KG1 (cell line): ENCODE measurements at regions not wholly inside any gene's neighbourhood (a gene's known extent, or its start where the extent isn't known, plus 50 kb on each side); places are given as distances from the start of the nearest gene placed in this dataset.

Experiments used
- DNase-seq: peaks from one replicate; lab custom pipeline; 2025; lab: John Stamatoyannopoulos, UW

DNA sequence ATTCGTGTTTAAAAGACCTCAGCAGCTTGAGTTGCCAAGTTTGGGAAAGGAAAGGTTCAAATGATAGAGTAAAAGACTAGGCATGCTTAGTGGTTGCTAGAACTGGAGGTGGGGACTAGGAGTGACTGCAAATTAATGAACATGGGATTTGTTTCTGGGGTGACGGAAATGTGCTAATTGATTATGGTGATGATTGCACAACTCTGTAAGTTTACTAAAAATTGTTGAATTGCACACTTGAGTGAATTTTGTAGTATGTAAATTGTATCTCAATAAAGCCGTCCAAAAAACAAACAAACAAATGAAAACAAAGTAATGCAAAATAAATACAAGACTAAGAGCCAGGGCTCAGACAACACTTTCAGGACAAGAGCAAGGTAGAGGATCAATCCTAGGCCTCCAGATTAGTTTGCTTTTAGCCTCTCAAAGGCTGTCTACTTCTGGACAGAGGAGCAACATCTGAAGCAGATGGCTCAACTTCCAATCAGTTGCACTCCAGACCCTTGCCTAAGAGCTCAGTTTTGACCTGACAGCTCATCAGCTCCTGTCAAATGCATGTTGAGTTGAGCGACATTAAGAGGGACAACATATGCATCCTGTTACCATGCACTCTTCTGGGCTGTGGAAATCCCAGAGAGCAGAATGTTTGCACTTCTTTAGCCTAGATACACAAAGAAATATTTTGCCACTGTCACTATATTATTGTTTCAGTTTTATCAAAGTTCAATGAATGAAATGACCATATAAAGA, 111.2 kb upstream of the ASIC2 start:
- no peak for DNase-seq

DNA sequence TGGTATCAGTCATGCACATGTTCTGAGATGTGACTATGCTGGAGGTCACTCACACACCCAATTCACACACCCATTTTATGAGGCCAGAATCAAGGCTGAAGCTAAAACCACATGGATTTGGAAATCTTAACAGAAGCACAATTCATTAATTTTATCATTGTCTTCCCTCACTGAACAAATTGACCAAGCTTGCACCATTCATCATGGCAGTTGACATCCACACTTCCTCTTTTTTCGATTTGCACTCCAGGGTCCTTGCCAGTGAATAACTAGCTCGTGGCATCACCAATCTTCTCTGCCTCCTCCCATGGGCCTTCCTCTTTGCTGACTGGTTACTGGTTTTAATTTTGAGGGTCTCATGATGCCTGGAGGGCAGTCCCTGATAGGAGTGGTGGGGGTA, 123.0 kb upstream of the ASIC2 start:
- DNase-seq: no peak

DNA sequence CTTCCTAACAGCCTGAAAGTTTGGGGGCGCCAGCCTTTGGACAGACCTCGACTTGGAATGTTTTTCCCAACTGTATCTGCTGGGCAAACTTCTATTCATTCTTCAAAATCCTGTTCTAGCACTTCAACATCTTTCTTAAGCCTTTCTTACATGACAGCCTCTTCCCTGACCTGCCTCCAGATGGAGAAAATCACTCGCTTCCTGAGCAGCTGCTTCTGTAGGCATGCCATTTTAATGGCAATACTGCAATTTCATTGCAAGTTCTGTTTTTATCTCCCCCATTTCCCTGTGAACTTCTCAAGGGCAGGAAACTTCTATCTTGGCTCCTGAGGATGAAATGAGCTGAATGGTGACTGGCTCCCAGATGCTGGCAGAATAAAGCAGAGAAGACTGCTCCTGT, 128.8 kb upstream of the ASIC2 start:
- no peak for DNase-seq

DNA sequence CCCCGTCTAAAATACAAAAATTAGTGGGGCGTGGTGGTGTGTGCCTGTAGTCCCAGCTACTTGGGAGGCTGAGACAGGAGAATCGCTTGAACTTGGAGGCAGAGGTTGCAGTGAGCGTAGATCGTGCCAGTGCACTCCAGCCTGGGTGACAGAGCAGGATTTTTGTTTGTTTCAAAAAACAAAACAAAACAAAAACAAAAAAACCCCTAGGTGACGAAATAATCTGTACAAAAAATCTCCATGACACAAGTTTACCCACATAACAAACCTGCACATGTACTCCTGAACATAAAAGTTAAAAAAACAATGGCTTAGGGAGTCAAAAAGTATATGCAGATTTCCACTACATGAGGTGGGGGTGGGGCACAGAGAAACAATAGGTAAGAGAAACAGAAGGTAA, 140.5 kb upstream of the ASIC2 start:
- DNase-seq: no peak

DNA sequence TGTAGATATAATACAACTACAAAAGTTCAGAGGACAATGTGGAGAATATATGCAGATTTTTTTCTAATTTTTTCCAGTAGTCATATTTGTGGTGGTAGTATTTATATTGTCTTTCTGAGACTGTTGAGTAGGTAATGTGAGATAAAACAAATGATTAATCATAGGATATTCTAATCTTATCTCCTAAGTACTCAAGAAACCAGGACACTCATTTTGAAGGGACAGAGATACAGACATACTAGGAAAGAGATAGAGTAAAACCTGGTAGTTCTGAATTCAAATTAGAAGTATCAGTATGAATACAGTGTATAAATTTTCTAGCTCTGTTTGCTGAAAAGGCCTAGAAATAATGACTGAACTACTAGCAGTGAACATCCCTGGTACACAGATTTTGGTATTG, 141.7 kb upstream of the ASIC2 start:
- DNase-seq: no peak

DNA sequence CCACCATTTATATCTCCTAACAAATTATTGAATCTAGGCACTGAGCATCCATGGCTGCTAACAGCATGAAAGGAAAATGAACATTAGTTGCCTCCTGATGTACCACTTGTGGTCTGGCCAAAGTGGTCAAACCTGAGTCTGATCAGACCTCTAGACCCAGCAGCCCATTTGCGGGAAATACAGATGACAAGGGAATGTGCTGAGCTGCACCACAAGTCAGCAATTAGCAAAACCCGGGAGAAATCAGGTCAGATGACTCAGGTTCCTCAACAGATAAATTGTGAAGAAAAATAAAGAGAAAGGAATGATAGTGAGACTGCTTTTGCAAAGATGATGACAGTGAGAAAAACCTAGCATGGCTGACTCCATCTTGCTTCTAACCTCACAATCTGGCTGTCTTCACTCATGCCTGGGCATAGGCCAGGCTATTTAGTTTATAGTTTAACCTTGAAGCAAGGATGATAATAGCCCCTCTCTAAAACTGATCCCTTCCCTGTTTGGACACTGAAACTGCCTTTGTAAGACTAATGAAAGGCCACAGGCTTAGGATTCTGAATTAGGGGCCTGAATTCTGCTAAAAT, 142.7 kb upstream of the ASIC2 start:
- no peak for DNase-seq

DNA sequence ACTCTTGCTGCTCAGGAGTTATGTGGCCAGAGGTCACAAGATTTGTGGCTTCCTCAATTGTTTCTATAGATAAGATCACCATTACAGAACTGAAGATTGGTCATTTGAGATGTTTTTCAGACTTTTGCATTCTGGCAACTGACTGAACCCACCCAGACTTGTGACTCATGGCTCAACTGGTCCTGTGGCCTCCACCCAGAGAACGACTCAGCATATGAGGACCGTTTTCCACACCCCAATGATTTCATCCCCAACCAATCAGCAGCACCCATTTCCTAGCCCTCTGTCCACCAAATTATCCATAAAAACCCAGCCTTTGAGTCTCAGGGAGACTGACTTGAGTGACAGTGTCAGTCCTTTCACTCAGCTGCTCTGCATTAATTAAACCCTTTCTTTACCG, 143.2 kb upstream of the ASIC2 start:
- no peak for DNase-seq

DNA sequence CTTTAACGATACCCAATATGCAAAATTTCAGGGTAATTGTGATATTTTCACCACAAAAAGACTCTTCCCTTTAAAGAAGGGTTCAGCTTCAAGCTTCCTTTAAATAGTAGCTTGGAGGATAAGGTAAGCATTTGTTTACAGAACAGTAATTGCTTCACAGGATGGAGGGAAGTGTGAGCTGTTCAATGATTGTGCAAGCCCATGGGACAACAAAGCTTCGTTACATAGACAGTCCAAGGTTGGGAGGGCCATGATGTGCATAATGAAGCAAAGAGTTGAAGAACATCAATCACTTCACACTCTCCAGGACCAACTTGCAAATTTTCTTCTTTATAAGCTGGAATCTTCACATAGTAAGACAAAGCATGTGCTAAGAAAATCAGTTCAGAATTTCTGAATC, 145.0 kb upstream of the ASIC2 start:
- no peak for DNase-seq

DNA sequence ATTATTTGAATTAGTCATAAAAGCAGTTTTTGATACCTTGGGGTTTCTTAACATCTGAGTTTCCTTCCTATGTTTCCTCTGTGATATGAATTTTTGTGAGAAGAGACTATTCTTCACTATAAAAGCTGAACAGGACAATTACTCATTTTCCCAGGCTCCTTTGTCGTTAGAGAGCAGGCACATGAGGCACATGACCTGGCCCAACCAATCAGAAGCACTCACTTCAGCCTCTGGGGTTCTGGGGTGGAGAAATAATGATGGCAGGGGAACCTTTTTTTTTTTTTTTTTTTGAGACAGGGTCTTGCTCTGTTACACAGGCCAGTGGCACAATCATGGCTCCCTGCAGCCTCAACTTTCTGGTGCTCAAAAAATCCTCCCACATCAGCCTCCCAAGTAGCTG, 145.5 kb upstream of the ASIC2 start:
- DNase-seq: no peak

DNA sequence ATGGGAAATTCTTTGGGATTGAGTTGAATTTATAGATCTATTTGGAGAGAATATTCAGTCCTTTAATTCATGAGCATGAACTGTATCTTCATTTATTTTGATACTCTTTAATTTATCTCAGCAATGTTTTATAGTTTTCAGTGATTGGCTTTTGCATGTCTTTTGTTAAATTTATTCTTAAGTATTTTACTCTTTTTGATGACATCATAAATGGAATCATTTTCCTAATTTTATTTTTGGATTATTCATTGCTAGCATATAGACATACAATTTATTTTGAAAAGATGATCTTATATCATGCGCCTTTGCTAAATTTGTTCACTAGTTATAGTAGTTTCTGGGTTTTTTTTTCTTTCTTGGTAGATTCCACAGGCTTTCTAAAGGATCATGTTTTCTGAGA, 149.2 kb upstream of the ASIC2 start:
- DNase-seq: no peak

DNA sequence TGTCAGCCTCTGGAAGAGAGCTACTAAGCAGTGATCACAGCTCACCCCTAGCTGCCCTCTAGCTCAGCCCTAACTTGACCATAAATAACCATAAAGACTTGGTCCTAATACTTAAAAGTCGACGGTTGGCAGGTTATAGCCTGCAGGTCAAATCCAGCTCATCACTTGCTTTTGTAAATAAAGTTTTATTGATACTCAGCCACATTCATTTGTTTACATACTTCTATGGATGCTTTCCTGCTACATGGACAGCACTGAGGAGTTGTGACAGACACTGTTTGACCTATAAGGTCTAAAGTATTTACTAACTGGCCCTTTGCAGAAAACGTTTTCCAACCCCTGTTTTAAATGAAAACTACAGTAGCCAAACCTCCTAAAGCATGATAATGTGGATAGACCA, 151.6 kb upstream of the ASIC2 start:
- DNase-seq: no peak

DNA sequence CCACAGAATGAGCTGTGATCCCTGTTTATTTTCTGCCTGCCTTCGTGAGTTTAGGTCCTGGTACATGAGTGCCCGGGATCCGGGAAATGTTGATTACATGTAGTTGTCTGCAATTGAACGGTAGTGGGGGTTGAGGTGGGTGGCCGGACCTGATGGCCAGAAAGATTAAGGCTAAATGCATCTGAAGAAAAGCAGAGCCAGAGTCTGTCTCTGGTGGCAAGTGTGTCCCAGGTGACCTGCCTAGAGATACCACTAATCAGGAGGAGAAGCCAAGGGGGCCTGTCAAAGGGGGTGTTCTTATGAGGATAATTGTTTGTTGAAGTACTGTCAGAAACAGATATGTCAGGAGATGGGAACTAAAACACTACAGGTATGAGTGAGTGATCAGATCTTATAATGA, 154.0 kb upstream of the ASIC2 start:
- DNase-seq: no peak

DNA sequence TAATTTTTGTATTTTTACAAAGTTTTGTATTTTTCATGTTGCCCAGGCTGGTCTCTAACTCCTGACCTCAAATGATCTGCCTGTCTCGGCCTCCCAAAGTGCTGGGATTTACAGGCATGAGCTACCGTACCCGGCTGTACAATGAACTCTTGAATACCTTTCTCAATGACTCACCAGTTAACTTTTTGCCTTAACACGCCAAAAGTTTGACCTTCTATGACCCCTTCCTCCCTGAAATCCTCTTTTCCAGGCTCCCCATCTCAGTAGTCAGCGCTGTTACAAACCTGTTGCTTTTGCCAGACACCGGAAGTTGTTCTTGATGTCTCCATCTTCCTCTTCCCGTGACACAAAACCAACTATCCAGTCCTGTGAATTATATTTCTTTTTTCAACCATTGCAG, 158.1 kb upstream of the ASIC2 start:
- DNase-seq: no peak

DNA sequence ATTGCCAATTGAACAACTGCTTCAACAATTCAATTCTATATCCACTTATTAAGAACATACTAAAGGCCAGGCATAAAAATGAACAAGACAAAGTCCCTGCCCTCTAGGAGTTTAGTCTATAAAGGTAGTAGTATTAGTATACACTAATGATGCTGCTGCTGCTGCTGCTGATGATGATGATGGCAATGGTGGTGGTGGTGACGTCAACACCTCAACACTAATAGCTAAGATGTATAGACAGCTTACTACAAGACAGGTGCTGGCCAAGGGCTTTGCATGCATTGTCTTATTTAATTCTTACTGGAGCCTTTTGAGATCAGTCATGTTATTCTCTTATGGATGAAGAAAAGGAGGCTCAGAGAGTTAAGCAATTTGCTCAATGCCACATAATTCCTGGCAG, 164.4 kb upstream of the ASIC2 start:
- no peak for DNase-seq

DNA sequence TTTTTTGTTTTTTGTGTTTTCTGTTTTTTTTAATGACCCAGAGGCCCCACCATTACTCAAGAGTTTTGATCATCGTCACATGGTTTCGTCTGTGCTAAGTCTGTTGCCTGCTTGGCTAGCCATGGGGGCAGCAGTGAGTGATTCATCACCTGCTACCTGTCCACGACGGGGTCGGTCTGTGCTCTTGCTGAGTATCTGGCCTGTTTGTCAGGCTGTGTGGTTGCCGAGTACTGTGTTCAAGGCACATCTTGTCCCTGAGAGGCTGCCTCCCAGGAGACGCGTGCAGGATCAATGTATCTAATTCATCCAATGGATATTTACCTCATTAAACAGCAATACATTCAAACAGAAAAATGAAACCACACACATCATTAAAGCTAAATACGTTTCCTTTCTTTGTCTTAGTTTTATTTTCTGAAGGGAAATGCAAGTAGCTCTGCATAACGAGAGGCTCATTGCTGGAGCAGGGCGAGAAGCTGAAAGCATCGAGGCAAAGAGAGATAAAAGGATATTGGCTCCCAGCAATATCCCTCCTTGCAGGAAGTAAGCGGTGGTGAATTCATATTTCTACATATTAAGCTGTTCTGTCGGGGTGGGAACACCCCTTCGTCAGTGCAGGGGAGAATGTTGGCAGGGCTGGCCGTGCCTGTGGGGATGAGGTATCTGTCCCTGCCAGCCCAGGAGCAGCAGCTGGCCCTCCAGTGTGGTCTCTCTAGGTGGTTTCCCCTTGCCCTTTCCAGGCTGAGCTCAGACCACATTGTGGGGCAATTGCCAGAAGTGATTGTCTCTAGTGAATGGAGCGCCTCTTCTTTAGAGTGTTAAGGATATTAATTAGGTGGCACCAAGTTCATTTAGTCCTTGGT, 166.2 kb upstream of the ASIC2 start:
- no peak for DNase-seq

DNA sequence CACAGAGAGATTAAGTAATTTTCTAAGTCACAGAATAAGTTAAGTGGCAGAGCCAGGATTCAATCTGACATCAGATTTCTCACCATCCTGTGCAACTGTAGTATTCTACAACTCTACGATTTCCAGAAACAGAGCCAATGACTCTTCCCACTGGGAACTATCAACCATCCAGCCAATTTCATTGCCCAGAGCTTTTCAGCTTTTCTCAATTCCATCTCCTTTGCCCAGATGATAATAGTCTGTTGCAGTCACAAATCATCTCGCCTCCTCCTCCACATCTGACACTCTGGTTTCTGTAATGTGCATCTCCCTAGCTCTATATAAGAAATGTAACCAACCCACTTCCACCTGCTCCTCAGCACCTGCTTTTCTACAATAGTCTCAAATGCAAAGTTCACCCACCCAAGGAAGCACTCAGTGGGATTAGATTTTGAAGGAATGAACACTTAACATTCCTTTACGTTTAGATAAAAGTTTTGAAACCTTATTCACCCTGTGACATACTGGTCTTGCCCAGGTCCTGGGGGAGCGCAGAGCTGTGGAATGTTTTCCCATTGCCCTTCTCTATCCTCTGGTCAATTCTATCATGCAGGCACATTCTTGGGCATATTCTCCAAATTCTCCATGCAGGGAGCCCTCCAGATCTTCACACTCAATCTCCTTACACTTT, 167.8 kb upstream of the ASIC2 start:
- no peak for DNase-seq

DNA sequence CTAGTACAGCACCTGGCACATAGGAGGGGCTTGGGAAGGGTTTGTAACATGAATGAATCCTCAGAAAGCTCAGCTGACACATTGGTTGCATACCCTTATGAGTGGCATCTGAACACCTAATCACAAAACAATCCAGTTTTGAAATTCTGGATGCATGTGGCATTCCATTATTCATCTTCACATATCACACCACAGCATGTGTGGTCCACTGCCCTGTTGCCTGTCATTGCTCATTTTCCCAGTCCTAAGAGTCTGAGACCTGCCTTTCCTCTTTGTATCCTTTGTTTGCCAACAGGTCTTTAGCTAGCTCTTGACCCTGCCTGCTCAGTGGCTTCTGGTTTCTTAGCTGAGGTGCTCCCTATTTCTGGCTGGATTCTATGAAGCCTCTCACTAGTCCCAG, 170.8 kb upstream of the ASIC2 start:
- no peak for DNase-seq

DNA sequence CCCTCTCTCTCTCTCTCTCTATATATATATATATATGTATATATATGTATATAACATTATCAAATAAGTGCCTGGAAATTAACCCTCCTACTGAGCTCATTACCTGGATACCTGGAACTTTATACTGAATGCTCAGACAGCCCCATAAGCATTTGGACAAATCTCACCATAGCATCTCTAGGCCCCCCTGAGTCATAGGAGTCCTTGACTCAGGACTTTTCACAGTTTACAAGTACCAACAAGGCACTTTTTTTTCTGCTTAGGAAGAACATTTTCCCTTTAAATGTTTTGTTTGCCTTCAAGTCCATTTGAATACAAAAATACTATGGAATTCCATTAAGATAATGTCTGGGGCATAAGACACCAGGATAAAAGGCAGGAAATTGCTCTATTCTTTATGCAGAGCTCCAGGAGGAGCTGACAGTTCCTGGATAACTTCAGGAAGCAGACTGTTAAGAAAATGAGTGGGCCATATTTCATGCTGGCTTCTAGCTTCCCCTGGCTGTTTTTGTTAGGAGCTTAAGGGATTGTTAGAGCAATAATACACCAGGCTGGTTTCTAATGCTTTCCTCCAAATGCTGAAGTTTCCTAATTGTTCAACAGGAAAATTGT, 171.7 kb upstream of the ASIC2 start:
- no peak for DNase-seq

DNA sequence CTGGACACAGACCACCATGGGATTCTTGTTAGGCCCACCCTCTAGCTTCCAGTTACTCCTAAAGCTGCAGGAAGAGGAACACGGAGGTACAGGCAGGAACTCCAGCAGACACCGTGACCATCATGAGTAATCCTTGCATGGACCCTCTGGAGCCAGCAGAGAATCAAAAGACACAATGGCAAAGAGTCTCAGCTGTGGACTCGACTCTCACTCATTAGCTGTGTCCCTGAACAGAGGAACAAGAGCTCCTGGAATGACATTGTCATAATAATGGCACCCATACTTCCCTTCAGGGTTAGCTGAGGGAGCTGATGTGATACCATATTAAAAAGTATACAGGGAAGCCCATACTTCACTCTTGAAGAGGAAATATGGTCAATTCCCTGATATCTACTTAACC, 176.3 kb upstream of the ASIC2 start:
- DNase-seq: no peak

DNA sequence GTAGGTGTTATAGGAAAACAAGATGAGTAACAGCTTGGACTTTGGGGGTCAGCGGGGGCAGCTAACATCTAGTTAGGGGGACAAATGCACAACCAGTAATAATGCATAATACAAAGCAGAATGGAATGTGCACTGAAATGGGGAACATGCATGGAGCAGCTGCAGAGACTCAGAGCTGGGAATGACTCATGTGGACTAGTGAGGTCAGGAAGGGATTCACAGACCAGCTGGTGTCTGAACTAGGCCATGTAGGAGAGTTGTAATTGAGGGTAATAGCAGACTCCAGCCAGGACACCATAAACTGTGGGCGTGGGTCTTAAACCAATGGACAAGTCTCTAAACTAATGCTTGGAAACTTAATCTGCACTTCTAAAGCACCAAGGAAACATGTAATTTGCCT, 176.8 kb upstream of the ASIC2 start:
- DNase-seq: no peak

DNA sequence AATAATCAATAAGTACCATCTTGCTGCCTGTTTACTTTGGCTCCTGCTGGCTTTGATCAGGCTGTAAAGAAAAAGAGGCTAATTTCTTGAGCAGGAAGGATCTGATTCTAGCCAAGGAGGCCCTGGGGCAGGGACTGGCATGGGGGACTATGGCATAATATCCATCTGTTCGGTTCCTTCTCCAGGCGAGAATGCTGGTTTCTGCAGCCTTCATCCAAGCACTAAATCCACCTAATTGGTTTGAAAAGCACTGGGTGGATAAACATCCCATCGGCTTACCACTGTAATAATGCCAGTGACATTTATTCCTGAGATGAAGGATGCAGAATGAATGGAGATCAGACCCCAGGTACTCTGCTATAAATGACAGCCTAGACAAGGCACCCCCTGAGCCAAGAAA, 180.0 kb upstream of the ASIC2 start:
- no peak for DNase-seq

DNA sequence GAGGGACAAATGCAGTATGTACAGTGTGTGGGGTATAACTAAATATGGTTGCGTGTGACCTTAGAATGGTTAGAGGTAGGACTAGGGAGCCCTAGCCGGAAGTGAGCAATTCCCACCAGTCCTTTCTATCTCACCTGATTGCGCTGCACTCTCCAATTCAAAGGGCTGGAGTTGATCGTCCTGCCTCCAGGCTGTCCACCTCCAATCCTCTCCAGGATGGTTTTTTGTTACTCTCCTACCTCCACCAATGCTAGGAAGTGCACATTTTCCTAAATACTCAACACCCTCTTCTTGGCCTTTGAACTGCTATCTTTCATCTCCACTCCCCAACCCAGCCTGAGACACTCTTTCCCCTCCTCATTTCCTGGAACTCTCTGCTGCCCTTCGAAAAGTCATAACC, 181.7 kb upstream of the ASIC2 start:
- DNase-seq: no peak
